ENCODE measurements at regions not wholly inside any gene's neighbourhood (a gene's known extent, or its start where the extent isn't known, plus 50 kb on each side); places are given as distances from the start of the nearest gene placed in this dataset.
"Not testable (repeated sequence)": the region's sequence is repeated elsewhere in the genome, so short reads cannot be mapped to it uniquely, and the experiment has no call there.

GRCh38 chr2:199131136-199131655, 326.5 kb downstream of the SATB2 start:
- DNase-seq, result no peak

- DNase-seq, result no peak
Measured at GRCh38 chr2:199130501-199130900, 327.2 kb downstream of the SATB2 start.

GRCh38 chr2:199128476-199129229, 329.1 kb downstream of the SATB2 start:
- DNase-seq, result no peak

- no peak for DNase-seq
Measured at GRCh38 chr2:199119796-199120195, 337.9 kb downstream of the SATB2 start.

GRCh38 chr2:199118673-199119112, 339.0 kb downstream of the SATB2 start:
- no peak for DNase-seq

- no peak for DNase-seq
Measured at GRCh38 chr2:199115169-199115568, 342.6 kb downstream of the SATB2 start.

GRCh38 chr2:199113111-199113510, 344.6 kb downstream of the SATB2 start:
- no peak for DNase-seq

GRCh38 chr2:199111458-199111857, 346.3 kb downstream of the SATB2 start:
- no peak for DNase-seq

- no peak for DNase-seq
Measured at GRCh38 chr2:199108056-199108455, 349.7 kb downstream of the SATB2 start.

- no peak for DNase-seq
Measured at GRCh38 chr2:199105826-199106225, 351.9 kb downstream of the SATB2 start.

- no peak for DNase-seq
Measured at GRCh38 chr2:199101487-199101886, 356.3 kb downstream of the SATB2 start.

GRCh38 chr2:199100326-199101110, 357.2 kb downstream of the SATB2 start:
- DNase-seq, result peak; percentile 49

- DNase-seq, result no peak
Measured at GRCh38 chr2:199092419-199092818, 365.3 kb downstream of the SATB2 start.

GRCh38 chr2:199085261-199085660, 372.5 kb downstream of the SATB2 start:
- no peak for DNase-seq

- DNase-seq, result no peak
Measured at GRCh38 chr2:199070322-199070949, 387.3 kb downstream of the SATB2 start.

- no peak for DNase-seq
Measured at GRCh38 chr2:199064201-199064600, 393.5 kb downstream of the SATB2 start.

- no peak for DNase-seq
Measured at GRCh38 chr2:199057936-199058335, 399.8 kb downstream of the SATB2 start.

- DNase-seq, result no peak
Measured at GRCh38 chr2:199055336-199055735, 402.4 kb downstream of the SATB2 start.

GRCh38 chr2:199042660-199043379, 414.9 kb downstream of the SATB2 start:
- DNase-seq, result no peak

GRCh38 chr2:199040522-199040921, 417.2 kb downstream of the SATB2 start:
- no peak for DNase-seq

GRCh38 chr2:199033761-199034160, 424.0 kb downstream of the SATB2 start:
- not testable (repeated sequence) for DNase-seq

- DNase-seq, result no peak
Measured at GRCh38 chr2:199025146-199025545, 432.6 kb downstream of the SATB2 start.

- no peak for DNase-seq
Measured at GRCh38 chr2:199024224-199024623, 433.5 kb downstream of the SATB2 start.
